ENCODE measurements at regions not wholly inside any gene's neighbourhood (a gene's known extent, or its start where the extent isn't known, plus 50 kb on each side); places are given as distances from the start of the nearest gene placed in this dataset.

DNA sequence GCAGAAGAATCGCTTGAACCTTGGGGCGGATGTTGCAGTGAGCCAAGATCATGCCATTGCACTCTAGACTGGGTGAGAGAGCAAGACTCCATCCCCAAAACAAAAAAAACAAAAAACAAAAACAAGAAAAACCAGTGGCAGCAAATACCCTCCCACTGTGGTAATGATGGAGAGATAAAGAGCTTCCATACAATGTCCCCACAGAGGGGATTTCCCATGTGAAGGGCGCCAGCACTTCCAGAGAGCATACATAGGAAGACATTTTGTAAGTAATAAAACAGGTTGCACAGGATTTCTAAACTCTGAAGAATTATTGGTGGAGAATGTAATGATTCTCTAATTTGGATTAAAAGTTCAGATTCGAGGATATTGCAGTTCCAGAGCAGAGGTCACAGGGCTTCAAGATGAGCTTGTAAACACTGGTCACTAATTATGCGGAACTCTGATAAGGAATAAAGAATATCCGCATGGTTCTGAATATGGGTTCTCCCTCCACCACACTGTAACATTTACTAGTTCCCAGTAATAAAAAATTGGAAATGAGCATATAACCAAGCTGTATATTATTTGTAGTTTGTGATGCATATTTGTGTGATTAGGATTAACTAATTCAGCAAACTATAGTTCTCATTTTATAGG is 290.1 kb upstream of the SLC10A2 start:
- H3K9ac ChIP-seq (ENCODE audit: low read depth, low read length), result no peak overlapping the region
- H3K27ac ChIP-seq (ENCODE audit: low read length), result no peak overlapping the region
- H3K4me3 ChIP-seq (ENCODE audit: low read depth in 1 of 2, low read length in 2 of 2), result no peak overlapping the region
- no peaks in the 10 kb centered on the region for H3K9me3 ChIP-seq (ENCODE audit: insufficient read depth, low read length, severe bottlenecking)
- no peaks in the 10 kb centered on the region for H4K20me1 ChIP-seq (ENCODE audit: insufficient read depth, low read length)
- no peaks in the 10 kb centered on the region for H3K4me1 ChIP-seq (ENCODE audit: insufficient read depth, low read length)
- TF ChIP-seq EZH2 (IDR thresholded peaks at IDR 0.05; ENCODE audit: borderline replicate concordance, low read depth, low read length, severe bottlenecking), result no peak
- TF ChIP-seq, protein P1, sequence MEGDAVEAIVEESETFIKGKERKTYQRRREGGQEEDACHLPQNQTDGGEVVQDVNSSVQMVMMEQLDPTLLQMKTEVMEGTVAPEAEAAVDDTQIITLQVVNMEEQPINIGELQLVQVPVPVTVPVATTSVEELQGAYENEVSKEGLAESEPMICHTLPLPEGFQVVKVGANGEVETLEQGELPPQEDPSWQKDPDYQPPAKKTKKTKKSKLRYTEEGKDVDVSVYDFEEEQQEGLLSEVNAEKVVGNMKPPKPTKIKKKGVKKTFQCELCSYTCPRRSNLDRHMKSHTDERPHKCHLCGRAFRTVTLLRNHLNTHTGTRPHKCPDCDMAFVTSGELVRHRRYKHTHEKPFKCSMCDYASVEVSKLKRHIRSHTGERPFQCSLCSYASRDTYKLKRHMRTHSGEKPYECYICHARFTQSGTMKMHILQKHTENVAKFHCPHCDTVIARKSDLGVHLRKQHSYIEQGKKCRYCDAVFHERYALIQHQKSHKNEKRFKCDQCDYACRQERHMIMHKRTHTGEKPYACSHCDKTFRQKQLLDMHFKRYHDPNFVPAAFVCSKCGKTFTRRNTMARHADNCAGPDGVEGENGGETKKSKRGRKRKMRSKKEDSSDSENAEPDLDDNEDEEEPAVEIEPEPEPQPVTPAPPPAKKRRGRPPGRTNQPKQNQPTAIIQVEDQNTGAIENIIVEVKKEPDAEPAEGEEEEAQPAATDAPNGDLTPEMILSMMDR (IDR thresholded peaks at IDR 0.05; ENCODE audit: borderline replicate concordance, extremely low read depth, low read length, poor library complexity, severe bottlenecking), result no peak
- no peak for DNase-seq
- H3K27me3 ChIP-seq (ENCODE audit: insufficient read depth, low read length, poor library complexity), result no peaks in the 10 kb centered on the region
- H3K36me3 ChIP-seq (ENCODE audit: insufficient read depth, low read length), result no peaks in the 10 kb centered on the region
- H3K79me2 ChIP-seq (ENCODE audit: insufficient read depth, low read length), result no peaks in the 10 kb centered on the region
- no peak for ATAC-seq (ENCODE audit: insufficient read depth, low read depth)
- no peak overlapping the region for H2AFZ ChIP-seq (ENCODE audit: low read depth, low read length)
- H3K4me2 ChIP-seq (ENCODE audit: insufficient read depth, low read length), result no peak overlapping the region

DNA sequence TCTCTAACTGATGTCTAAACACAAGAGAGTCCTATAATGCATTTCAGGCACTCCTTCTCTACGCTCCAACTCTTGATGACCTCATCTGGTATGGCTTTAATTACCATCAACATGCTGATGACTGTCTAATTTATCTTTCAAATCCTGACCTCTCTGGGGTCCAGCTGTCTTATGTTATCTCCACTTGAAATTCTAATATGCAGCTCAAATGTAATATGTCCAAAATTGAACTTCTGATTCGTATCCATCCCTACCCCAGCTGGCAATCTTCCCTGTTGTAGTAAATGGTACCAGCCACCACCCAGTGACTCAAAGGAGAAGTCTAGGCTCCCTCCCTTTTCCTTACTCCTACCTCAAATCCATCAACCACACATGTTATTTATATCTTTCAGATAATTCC is 288.0 kb upstream of the SLC10A2 start:
- Histone ChIP-seq H3K27me3 (ENCODE audit: insufficient read depth, low read length, poor library complexity) (no peaks in the 10 kb centered on the region), H3K9me3 (ENCODE audit: insufficient read depth, low read length, severe bottlenecking) (no peaks in the 10 kb centered on the region), H4K20me1 (ENCODE audit: insufficient read depth, low read length) (no peaks in the 10 kb centered on the region), H3K4me1 (ENCODE audit: insufficient read depth, low read length) (no peaks in the 10 kb centered on the region), H3K79me2 (ENCODE audit: insufficient read depth, low read length) (no peaks in the 10 kb centered on the region), H3K4me3 (ENCODE audit: low read depth in 1 of 2, low read length in 2 of 2) (no peak overlapping the region), H3K9ac (ENCODE audit: low read depth, low read length) (no peak overlapping the region), H3K36me3 (ENCODE audit: insufficient read depth, low read length) (no peaks in the 10 kb centered on the region), H3K4me2 (ENCODE audit: insufficient read depth, low read length) (no peak overlapping the region), H3K27ac (ENCODE audit: low read length) (no peak overlapping the region), H2AFZ (ENCODE audit: low read depth, low read length) (no peak overlapping the region)
- TF ChIP-seq, protein P1 (IDR thresholded peaks at IDR 0.05; ENCODE audit: borderline replicate concordance, extremely low read depth, low read length, poor library complexity, severe bottlenecking), result no peak
- ATAC-seq (ENCODE audit: insufficient read depth, low read depth) (no peak), DNase-seq (no peak)

DNA sequence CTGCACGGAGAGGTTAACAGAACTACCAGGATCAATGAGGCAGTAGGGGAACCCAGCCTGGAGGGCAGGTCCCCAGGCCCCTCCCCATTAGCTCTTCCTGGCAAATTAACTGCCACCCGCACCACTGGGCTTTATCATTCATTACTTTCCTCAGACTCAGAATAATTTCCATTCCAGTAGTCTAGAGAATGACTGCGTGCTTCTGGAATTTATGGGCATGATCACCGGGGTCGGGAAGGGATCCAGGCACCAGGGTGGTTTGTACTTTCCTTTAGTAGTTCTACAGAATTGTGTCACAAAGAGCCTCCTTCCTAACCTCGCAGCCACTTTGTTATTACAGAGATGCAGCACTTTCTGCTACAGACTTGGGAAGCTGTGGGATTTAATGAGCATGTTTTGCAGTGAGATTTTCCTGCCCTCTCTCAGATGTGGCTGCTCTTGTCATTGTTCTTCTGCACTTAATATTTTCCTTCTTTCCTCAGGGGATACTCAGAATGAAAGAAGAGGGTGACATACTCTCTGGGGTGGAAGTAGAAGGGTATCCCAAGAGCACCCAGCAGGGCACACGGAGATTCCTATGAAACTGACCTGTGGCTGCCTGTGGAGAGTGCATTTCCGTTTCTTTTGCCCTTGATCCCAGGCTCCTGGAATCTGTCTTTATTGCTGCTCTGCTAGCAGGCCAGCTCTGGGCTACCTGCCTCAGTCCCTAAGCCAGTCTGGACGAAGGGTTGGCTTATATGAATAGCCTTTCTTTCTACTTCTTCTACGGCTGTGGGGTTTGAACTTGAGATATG is 285.0 kb upstream of the SLC10A2 start:
- TF ChIP-seq, protein P1 (IDR thresholded peaks at IDR 0.05; ENCODE audit: borderline replicate concordance, extremely low read depth, low read length, poor library complexity, severe bottlenecking), result no peak
- TF ChIP-seq EZH2 (IDR thresholded peaks at IDR 0.05; ENCODE audit: borderline replicate concordance, low read depth, low read length, severe bottlenecking), result no peak
- Histone ChIP-seq H3K27ac (ENCODE audit: low read length) (no peak overlapping the region), H4K20me1 (ENCODE audit: insufficient read depth, low read length) (no peaks in the 10 kb centered on the region), H2AFZ (ENCODE audit: low read depth, low read length) (no peak overlapping the region), H3K4me3 (ENCODE audit: low read depth in 1 of 2, low read length in 2 of 2) (no peak overlapping the region), H3K9ac (ENCODE audit: low read depth, low read length) (no peak overlapping the region), H3K9me3 (ENCODE audit: insufficient read depth, low read length, severe bottlenecking) (no peaks in the 10 kb centered on the region), H3K4me2 (ENCODE audit: insufficient read depth, low read length) (no peak overlapping the region), H3K4me1 (ENCODE audit: insufficient read depth, low read length) (no peaks in the 10 kb centered on the region), H3K36me3 (ENCODE audit: insufficient read depth, low read length) (no peaks in the 10 kb centered on the region), H3K79me2 (ENCODE audit: insufficient read depth, low read length) (no peaks in the 10 kb centered on the region), H3K27me3 (ENCODE audit: insufficient read depth, low read length, poor library complexity) (no peaks in the 10 kb centered on the region)
- ATAC-seq (ENCODE audit: insufficient read depth, low read depth) (no peak), DNase-seq (no peak)
